Neural cell (in vitro differentiated cells): ENCODE measurements at regions not wholly inside any gene's neighbourhood (a gene's known extent, or its start where the extent isn't known, plus 50 kb on each side); places are given as distances from the start of the nearest gene placed in this dataset.

Experiments used
- H2AFZ ChIP-seq: fragments of 200-600, 300-800 bp; sonication (generic), shearing (Covaris generic); 2 replicates; pipeline ENCODE4 v1.6.0; 2014; ENCODE audit warnings: low read depth, mild to moderate bottlenecking, antibody characterized with exemption, low read length, moderate library complexity
- H3F3A ChIP-seq: fragments of 200-600 bp; shearing (Covaris generic); 2 replicates; pipeline ENCODE4 v1.6.1; 2016; ENCODE audit warnings: mild to moderate bottlenecking, moderate library complexity, mixed read lengths, antibody characterized with exemption, low read length; ENCODE audit not compliant: insufficient read depth, poor library complexity, severe bottlenecking
- H3K27ac ChIP-seq: fragments of 200-600, 300-800 bp; sonication (generic), shearing (Covaris generic); 2 replicates; pipeline ENCODE4 v1.5.1; 2014; ENCODE audit warnings: mild to moderate bottlenecking, low read length, moderate library complexity
- H3K27me3 ChIP-seq: fragments of 300-800, 200-600 bp; sonication (generic), shearing (Covaris generic); 2 replicates; pipeline ENCODE4 v1.6.0; 2014; ENCODE audit warnings: mild to moderate bottlenecking, low read depth, low read length, moderate library complexity; ENCODE audit not compliant: insufficient read depth
- H3K36me3 ChIP-seq: fragments of 300-800, 200-600 bp; sonication (generic), shearing (Covaris generic); 2 replicates; pipeline ENCODE4 v1.5.1; 2014; ENCODE audit warnings: mild to moderate bottlenecking, antibody characterized with exemption, low read length, moderate library complexity; ENCODE audit not compliant: insufficient read depth
- H3K4me2 ChIP-seq: fragments of 300-800, 200-600 bp; sonication (generic), shearing (Covaris generic); 2 replicates; pipeline ENCODE4 v1.6.0; 2014; ENCODE audit warnings: mild to moderate bottlenecking, low read length
- H3K4me3 ChIP-seq: fragments of 300-800, 200-600 bp; sonication (generic), shearing (Covaris generic); 2 replicates; pipeline ENCODE4 v1.5.1; 2014; ENCODE audit warnings: mild to moderate bottlenecking, low read length, moderate library complexity
- H3K79me2 ChIP-seq: fragments of 200-600 bp; shearing (Covaris generic); replicated peaks from 2 replicates; pipeline ENCODE4 v1.6.0; 2014; ENCODE audit warnings: mild to moderate bottlenecking, low read length, moderate library complexity; ENCODE audit not compliant: insufficient read depth
- H3K9ac ChIP-seq: fragments of 300-800, 200-600 bp; sonication (generic), shearing (Covaris generic); 2 replicates; pipeline ENCODE4 v1.6.1; 2016; ENCODE audit warnings: mild to moderate bottlenecking, low read length, mixed read lengths
- H3K9me2 ChIP-seq: fragments of 200-600 bp; shearing (Covaris generic); 2 replicates; pipeline ENCODE4 v1.6.1; 2016; ENCODE audit warnings: mild to moderate bottlenecking, low read length, mixed read lengths; ENCODE audit not compliant: insufficient read depth
- H3K9me3 ChIP-seq: fragments of 200-600, 300-800 bp; sonication (generic), shearing (Covaris generic); 2 replicates; pipeline ENCODE4 v1.6.1; 2016; ENCODE audit warnings: mild to moderate bottlenecking, mixed run types, low read length, moderate library complexity, mixed read lengths
- H4K20me1 ChIP-seq: fragments of 200-600 bp; shearing (Covaris generic); 2 replicates; pipeline ENCODE4 v1.6.1; 2016; ENCODE audit warnings: mild to moderate bottlenecking, mixed run types; ENCODE audit not compliant: insufficient read depth
- CTCF ChIP-seq: fragments of 450-650 bp; IDR thresholded peaks from 2 replicates; pipeline ENCODE4 v1.5.1; 2014; ENCODE audit warnings: antibody characterized with exemption, mild to moderate bottlenecking, moderate library complexity; ENCODE audit not compliant: poor library complexity, severe bottlenecking
- EP300 ChIP-seq: fragments of 450-650 bp; conservative IDR thresholded peaks from 2 replicates; pipeline ENCODE4 v1.6.1; 2014; ENCODE audit warnings: antibody characterized with exemption, mild to moderate bottlenecking, moderate library complexity; ENCODE audit not compliant: poor library complexity, severe bottlenecking
- EZH2 ChIP-seq: fragments of 200-600, 300-800 bp; shearing (Covaris generic), sonication (generic); IDR thresholded peaks from 2 replicates; pipeline ENCODE4 v1.6.1; 2014; ENCODE audit warnings: antibody characterized with exemption, low read length, borderline replicate concordance, mild to moderate bottlenecking; ENCODE audit not compliant: insufficient read depth, poor library complexity, severe bottlenecking
- MXI1 ChIP-seq: fragments of 450-650 bp; conservative IDR thresholded peaks from 2 replicates; pipeline ENCODE4 v1.6.1; 2014; ENCODE audit warnings: antibody characterized with exemption, mild to moderate bottlenecking; ENCODE audit not compliant: poor library complexity, severe bottlenecking
- POLR2AphosphoS5 ChIP-seq: IDR thresholded peaks from 2 replicates; pipeline ENCODE4 v1.6.1; 2012
- RAD21 ChIP-seq: fragments of 450-650 bp; conservative IDR thresholded peaks from 2 replicates; pipeline ENCODE4 v1.6.1; 2014; ENCODE audit warnings: antibody characterized with exemption, mild to moderate bottlenecking, moderate library complexity
- SMC3 ChIP-seq: fragments of 450-650 bp; conservative IDR thresholded peaks from 2 replicates; pipeline ENCODE4 v1.6.1; 2014; ENCODE audit warnings: antibody characterized with exemption, mild to moderate bottlenecking, moderate library complexity; ENCODE audit not compliant: poor library complexity
- TAF1 ChIP-seq: IDR thresholded peaks from 2 replicates; pipeline ENCODE4 v1.6.1; 2012; ENCODE audit warnings: low read depth
- TF ChIP-seq, protein P1 (sequence below): IDR thresholded peaks from 2 replicates; pipeline ENCODE4 v1.6.1; 2012; ENCODE audit warnings: borderline replicate concordance

DNA sequence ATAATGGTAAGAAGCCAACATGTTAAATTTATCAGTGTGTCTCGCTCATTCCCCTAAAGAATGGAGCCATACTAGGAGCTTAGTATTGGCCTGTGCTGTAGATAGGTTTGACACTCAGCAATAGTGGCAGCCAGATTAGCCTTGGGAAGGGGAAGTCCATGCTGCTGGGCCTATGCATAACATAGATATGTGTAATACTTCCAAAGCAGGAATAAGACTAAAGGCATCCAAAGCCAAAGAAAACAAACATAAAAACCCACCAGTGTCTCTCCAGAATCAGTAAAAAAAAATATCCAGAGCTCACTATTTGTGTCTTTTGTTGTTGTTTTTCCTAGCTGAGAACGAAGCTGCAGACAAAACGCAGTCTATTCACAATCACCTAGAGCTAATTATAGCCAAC lies 104.2 kb upstream of the STXBP5 start:
- Histone ChIP-seq H3K36me3 (no peaks in the 10 kb centered on the region), H3F3A (no peaks in the 10 kb centered on the region), H3K79me2 (no peaks in the 10 kb centered on the region), H3K9me3 (no peaks in the 10 kb centered on the region), H2AFZ (no peak overlapping the region), H3K4me3 (no peak overlapping the region), H3K27me3 (no peaks in the 10 kb centered on the region), H3K4me2 (no peak overlapping the region), H3K9me2 (no peaks in the 10 kb centered on the region), H4K20me1 (no peaks in the 10 kb centered on the region), H3K9ac (no peak overlapping the region), H3K27ac (no peak overlapping the region)
- TF ChIP-seq SMC3 (no peak), MXI1 (no peak), EP300 (no peak), POLR2AphosphoS5 (no peak), TAF1 (no peak), RAD21 (no peak), CTCF (no peak)
- TF ChIP-seq, protein P1, sequence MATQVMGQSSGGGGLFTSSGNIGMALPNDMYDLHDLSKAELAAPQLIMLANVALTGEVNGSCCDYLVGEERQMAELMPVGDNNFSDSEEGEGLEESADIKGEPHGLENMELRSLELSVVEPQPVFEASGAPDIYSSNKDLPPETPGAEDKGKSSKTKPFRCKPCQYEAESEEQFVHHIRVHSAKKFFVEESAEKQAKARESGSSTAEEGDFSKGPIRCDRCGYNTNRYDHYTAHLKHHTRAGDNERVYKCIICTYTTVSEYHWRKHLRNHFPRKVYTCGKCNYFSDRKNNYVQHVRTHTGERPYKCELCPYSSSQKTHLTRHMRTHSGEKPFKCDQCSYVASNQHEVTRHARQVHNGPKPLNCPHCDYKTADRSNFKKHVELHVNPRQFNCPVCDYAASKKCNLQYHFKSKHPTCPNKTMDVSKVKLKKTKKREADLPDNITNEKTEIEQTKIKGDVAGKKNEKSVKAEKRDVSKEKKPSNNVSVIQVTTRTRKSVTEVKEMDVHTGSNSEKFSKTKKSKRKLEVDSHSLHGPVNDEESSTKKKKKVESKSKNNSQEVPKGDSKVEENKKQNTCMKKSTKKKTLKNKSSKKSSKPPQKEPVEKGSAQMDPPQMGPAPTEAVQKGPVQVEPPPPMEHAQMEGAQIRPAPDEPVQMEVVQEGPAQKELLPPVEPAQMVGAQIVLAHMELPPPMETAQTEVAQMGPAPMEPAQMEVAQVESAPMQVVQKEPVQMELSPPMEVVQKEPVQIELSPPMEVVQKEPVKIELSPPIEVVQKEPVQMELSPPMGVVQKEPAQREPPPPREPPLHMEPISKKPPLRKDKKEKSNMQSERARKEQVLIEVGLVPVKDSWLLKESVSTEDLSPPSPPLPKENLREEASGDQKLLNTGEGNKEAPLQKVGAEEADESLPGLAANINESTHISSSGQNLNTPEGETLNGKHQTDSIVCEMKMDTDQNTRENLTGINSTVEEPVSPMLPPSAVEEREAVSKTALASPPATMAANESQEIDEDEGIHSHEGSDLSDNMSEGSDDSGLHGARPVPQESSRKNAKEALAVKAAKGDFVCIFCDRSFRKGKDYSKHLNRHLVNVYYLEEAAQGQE = no peak

- Histone ChIP-seq H3K9me2 (no peaks in the 10 kb centered on the region), H4K20me1 (no peaks in the 10 kb centered on the region)
- TF ChIP-seq POLR2AphosphoS5 (no peak), EP300 (no peak), CTCF (no peak), RAD21 (no peak), MXI1 (no peak), TAF1 (no peak), SMC3 (no peak), EZH2 (no peak)
- TF ChIP-seq, protein P1 = no peak
Measured at GRCh38 chr6:147103007-147103406, 101.2 kb upstream of the STXBP5 start.

More at GRCh38 chr6:147103007-147103406, 101.2 kb upstream of the STXBP5 start:
- Histone ChIP-seq H3F3A (no peaks in the 10 kb centered on the region), H3K27ac (no peak overlapping the region), H3K4me3 (no peak overlapping the region), H3K4me2 (no peak overlapping the region), H3K9me3 (no peaks in the 10 kb centered on the region), H3K36me3 (no peaks in the 10 kb centered on the region), H3K9ac (no peak overlapping the region), H3K79me2 (no peaks in the 10 kb centered on the region), H2AFZ (no peak overlapping the region), H3K27me3 (no peaks in the 10 kb centered on the region)
